ENCODE measurements at regions not wholly inside any gene's neighbourhood (a gene's known extent, or its start where the extent isn't known, plus 50 kb on each side); places are given as distances from the start of the nearest gene placed in this dataset.

DNA sequence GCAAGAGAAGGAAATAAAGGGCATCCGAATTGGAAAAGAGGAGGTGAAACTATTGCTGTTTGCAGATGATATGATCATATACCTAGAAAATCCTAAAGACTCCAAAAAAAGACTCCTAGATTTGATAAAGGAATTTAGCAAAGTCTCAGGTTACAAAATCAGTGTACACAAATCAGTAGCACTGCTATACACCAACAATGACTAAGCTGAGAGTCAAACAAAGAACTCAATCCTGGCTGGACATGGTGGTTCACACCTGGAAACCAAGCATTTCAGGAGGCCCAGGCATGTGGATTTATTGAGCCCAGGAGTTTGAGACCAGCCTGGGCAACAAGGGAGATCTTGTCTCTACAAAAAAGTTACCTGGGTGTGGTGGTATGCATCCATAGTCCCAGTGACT, 188.7 kb upstream of the PLXNC1 start:
- TF ChIP-seq PATZ1 (CRISPR knock-in tag; IDR thresholded peaks at IDR 0.05; ENCODE audit: borderline replicate concordance) (no peak), ZNF70 (CRISPR knock-in tag; IDR thresholded peaks at IDR 0.05) (no peak), ESRRG (CRISPR knock-in tag; IDR thresholded peaks at IDR 0.05) (no peak), CREB5 (CRISPR knock-in tag; IDR thresholded peaks at IDR 0.05; ENCODE audit: low read depth) (no peak), ZFP30 (CRISPR knock-in tag; IDR thresholded peaks at IDR 0.05) (no peak), OSR1 (CRISPR knock-in tag; IDR thresholded peaks at IDR 0.05) (no peak), RARB (CRISPR knock-in tag; IDR thresholded peaks at IDR 0.05) (no peak), CSDC2 (CRISPR knock-in tag; IDR thresholded peaks at IDR 0.05) (no peak)
- TF ChIP-seq, protein P1, sequence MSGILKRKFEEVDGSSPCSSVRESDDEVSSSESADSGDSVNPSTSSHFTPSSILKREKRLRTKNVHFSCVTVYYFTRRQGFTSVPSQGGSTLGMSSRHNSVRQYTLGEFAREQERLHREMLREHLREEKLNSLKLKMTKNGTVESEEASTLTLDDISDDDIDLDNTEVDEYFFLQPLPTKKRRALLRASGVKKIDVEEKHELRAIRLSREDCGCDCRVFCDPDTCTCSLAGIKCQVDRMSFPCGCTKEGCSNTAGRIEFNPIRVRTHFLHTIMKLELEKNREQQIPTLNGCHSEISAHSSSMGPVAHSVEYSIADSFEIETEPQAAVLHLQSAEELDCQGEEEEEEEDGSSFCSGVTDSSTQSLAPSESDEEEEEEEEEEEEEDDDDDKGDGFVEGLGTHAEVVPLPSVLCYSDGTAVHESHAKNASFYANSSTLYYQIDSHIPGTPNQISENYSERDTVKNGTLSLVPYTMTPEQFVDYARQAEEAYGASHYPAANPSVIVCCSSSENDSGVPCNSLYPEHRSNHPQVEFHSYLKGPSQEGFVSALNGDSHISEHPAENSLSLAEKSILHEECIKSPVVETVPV (CRISPR knock-in tag; IDR thresholded peaks at IDR 0.05): no peak
- no peak for ATAC-seq

DNA sequence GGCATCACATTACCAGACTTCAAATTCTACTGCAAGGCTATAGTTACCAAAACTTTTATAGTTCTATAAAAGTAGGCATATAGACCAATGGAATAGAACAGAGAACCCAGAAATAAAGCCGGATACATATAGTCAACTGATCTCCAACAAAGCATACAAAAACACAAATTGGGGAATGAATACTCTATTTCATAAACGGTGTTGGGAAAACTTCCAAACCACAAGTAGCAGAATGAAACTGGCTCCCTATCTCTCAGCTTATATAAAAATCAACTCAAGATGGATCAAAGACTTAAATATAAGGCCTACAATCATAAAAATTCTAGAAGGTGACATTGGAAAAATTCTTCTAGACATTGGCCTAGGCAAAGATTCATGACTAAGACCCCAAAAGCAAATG, 187.9 kb upstream of the PLXNC1 start:
- no peak for ATAC-seq
- TF ChIP-seq ZFP3 (CRISPR knock-in tag; IDR thresholded peaks at IDR 0.05) (no peak), ESRRG (CRISPR knock-in tag; IDR thresholded peaks at IDR 0.05) (no peak), ZNF565 (CRISPR knock-in tag; conservative IDR thresholded peaks at IDR 0.05; ENCODE audit: low read depth) (no peak), ARNTL (CRISPR knock-in tag; IDR thresholded peaks at IDR 0.05; ENCODE audit: borderline replicate concordance, low read depth) (no peak), PPARA (CRISPR knock-in tag; IDR thresholded peaks at IDR 0.05; ENCODE audit: borderline replicate concordance) (no peak), CREB5 (CRISPR knock-in tag; IDR thresholded peaks at IDR 0.05; ENCODE audit: low read depth) (no peak), ZC3H10 (CRISPR knock-in tag; IDR thresholded peaks at IDR 0.05) (no peak), TOX (CRISPR knock-in tag; IDR thresholded peaks at IDR 0.05; ENCODE audit: borderline replicate concordance) (no peak), PATZ1 (CRISPR knock-in tag; IDR thresholded peaks at IDR 0.05; ENCODE audit: borderline replicate concordance) (no peak), ZNF70 (CRISPR knock-in tag; IDR thresholded peaks at IDR 0.05) (no peak), RARB (CRISPR knock-in tag; IDR thresholded peaks at IDR 0.05) (no peak), OSR1 (CRISPR knock-in tag; IDR thresholded peaks at IDR 0.05) (no peak), SNAI2 (CRISPR knock-in tag; IDR thresholded peaks at IDR 0.05) (no peak), TCF4 (CRISPR knock-in tag; IDR thresholded peaks at IDR 0.05; ENCODE audit: borderline replicate concordance) (no peak), BACH2 (CRISPR knock-in tag; IDR thresholded peaks at IDR 0.05; ENCODE audit: borderline replicate concordance) (no peak), ZNF8 (CRISPR knock-in tag; IDR thresholded peaks at IDR 0.05) (no peak), CSDC2 (CRISPR knock-in tag; IDR thresholded peaks at IDR 0.05) (no peak)
- TF ChIP-seq, protein P1 (CRISPR knock-in tag; IDR thresholded peaks at IDR 0.05): no peak

DNA sequence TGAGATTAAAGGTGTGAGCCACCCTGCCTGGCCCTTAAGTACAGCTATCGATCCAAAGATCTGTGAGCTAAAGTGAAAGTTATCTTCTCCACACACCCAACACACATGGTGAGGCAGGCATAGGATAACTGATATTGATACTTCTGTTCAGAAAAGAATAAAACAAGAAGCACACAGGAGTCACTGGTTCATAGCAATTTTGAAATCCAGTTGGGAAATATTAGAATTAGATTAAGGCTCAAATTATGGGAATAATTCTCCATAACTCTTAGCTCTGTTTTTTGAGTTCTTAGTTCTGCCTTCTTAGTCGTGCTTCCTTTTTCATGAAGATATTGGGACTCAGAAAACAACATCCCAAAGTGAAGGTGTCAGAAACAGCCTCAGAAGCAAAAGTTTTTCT, 186.0 kb upstream of the PLXNC1 start:
- no peak for ATAC-seq
- no peak for TF ChIP-seq CREB5 (CRISPR knock-in tag; IDR thresholded peaks at IDR 0.05; ENCODE audit: low read depth)
- no peak for TF ChIP-seq RARB (CRISPR knock-in tag; IDR thresholded peaks at IDR 0.05)
- no peak for TF ChIP-seq ISL1 (CRISPR knock-in tag; IDR thresholded peaks at IDR 0.05)
- TF ChIP-seq, protein P2, sequence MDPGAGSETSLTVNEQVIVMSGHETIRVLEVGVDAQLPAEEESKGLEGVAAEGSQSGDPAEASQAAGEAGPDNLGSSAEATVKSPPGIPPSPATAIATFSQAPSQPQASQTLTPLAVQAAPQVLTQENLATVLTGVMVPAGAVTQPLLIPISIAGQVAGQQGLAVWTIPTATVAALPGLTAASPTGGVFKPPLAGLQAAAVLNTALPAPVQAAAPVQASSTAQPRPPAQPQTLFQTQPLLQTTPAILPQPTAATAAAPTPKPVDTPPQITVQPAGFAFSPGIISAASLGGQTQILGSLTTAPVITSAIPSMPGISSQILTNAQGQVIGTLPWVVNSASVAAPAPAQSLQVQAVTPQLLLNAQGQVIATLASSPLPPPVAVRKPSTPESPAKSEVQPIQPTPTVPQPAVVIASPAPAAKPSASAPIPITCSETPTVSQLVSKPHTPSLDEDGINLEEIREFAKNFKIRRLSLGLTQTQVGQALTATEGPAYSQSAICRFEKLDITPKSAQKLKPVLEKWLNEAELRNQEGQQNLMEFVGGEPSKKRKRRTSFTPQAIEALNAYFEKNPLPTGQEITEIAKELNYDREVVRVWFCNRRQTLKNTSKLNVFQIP (CRISPR knock-in tag; IDR thresholded peaks at IDR 0.05; ENCODE audit: borderline replicate concordance, low read depth): no peak
- no peak for TF ChIP-seq ZNF8 (CRISPR knock-in tag; IDR thresholded peaks at IDR 0.05)
- TF ChIP-seq OSR1 (CRISPR knock-in tag; IDR thresholded peaks at IDR 0.05): no peak
- no peak for TF ChIP-seq TOX (CRISPR knock-in tag; IDR thresholded peaks at IDR 0.05; ENCODE audit: borderline replicate concordance)
- TF ChIP-seq SNAI2 (CRISPR knock-in tag; IDR thresholded peaks at IDR 0.05): no peak
